ENCODE measurements at regions not wholly inside any gene's neighbourhood (a gene's known extent, or its start where the extent isn't known, plus 50 kb on each side); places are given as distances from the start of the nearest gene placed in this dataset.
"Not testable (repeated sequence)": the region's sequence is repeated elsewhere in the genome, so short reads cannot be mapped to it uniquely, and the experiment has no call there.

DNA sequence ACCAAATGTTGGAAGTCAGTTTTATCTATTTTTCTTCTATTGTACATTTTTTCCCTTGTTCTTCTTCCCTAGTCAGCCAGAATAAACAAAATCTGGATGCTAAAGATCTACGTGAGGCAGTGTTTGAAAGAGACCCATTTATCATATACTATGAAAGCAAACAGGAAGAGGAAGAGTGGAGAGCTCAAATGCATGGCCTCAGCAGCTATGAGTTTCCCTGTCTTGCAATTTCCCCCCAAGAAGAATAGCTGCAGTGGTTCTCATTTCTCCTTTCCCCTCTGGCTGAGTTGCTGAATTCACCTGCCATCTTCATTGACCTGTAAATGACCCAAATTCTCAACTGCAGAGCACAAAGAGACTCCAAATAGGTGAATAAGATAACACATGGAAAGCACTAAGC is 347.1 kb upstream of the NRP1 start:
- DNase-seq, result no peak

DNA sequence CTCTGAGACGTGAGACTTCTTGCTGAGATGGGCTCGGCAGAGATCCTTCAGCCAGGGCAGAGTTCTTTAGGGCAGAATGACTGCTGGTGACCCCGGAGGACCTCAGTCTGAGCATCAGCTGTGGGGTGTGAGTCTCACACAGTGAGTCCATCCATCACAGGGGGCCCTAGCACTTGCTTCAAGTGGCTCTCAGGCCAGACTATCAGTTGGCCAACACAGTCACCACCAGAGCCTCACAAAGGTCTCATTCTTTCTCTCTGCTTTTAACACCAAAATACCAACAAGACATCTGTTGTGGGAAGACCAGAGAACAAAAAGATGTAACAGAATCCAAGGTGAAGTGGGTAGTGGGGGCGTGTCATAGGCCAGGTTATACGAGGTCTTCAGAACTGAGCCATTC is 345.6 kb upstream of the NRP1 start:
- DNase-seq, result no peak

DNA sequence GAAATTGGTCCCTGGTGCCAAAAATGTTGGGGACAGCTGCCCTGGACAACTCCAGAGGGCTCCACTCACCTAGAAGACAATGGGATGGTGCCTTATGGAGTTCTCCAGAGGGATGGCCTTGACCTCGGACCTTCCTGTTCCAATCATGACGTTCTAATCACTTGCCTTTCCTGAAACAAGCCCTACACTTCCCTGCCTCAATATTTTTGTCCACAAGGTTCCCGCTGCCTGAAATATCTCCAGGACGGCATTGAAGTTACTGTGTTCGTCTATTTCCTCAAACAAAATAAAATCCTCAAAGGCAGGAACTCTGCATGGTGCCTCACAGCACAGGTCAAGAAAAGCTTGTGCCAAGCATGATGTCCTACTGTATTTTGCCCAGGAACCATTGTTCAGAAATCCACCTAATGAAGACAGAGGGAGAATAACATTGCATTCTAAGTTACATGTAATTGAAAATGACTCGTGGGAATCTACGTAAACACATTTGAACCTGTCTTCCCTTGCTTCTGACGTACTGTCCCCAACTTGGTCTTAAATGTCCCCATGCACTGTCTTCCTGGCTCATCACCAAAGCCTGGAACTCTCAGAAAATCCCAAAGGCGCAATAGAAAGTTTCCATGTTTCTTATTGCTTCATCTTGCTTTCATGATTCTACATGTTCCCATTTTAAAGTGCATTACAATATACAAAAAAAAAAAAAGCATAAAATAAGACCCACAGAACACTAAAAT is 342.3 kb upstream of the NRP1 start:
- no peak for DNase-seq

DNA sequence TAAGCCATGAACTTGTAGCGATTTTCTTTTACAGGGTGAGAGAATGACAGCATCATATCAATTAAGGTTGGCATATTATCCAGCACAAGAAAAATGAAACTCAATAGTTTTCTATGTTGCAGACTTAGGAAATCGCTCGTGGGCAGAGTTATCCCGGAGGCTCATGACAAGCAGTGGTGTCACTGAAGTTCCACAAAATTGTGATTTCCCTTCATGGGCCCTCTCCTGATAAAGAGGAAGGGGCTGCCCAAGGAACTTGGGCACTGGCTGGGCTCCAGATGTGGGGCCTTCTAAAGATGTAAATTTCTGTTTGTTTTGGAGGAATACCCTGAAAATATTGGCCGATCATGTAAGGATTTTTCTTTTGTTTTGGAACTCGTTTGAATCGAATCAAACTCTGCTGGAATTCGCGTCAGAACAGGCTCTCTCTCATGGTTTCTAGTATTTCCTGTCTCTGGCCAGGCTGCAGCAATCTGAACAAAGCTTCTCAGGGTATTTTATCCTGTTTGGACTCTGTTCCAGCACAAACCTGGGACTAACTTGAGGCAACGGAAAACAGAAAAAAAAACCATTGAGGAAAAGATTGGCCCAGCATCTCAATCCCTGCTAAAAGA is 340.6 kb upstream of the NRP1 start:
- no peak for DNase-seq

DNA sequence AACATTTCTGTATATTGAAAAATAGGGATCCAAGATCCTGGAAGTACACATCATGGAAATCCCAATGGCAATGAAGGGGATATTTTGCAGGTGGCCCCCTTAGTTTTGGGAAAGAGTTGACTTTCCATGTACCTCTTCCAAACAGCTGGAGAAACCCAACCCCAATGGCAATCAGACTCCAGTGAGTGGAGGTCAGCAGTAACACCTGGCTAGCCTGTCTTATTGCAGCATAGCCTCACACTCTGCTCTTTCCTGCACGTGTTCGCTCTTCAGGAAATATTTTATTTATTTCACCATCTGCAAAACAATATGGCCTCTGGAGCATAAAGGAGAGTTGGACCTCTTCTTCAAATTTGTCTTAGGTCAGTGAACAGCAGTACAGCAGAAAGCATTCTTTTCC is 340.0 kb upstream of the NRP1 start:
- no peak for DNase-seq

DNA sequence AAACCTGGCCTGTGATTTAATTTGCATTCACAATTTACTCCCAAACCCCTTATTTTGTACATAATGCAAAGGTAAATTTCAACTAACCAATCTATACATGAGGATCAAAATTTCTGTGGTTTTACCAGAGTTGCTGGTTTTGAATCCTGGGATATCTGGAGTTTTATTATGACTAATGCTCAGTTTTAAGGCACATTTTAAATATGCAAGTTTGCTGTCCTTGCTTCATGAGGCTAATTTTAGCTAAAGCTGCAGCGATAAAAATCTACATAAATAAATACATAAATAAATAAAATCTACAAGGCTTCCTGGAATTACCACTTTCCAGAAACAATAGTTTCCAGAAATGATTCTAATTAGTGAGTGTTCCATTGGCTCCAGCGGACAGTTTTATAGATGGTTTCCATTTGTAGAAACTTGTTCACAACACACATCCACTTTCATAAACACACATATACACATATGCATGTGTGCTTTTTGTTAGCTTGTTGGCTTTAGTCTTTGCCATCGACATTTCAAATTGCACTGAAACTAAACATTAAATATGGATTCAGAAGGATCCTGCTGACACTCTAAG is 339.5 kb upstream of the NRP1 start:
- DNase-seq, result no peak

DNA sequence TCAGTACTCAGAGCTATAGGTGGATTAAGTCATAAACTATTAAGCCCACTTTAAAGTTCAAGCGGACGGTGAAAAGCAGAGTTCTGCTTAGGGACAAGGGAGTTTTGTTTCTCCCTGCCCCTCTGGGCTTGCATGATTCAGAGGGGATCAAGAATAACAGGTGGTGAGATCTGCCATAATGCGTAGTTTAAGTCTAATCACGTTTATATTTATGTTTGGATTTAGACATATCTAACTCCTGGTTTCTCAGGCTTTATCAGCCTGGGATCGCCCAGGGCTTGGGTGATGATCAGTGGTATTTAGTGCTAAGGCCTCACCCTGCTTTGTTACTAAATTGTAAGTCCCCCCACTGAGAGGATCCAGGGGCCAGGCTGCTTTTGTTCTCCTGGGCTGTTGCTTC is 335.4 kb upstream of the NRP1 start:
- DNase-seq, result no peak

DNA sequence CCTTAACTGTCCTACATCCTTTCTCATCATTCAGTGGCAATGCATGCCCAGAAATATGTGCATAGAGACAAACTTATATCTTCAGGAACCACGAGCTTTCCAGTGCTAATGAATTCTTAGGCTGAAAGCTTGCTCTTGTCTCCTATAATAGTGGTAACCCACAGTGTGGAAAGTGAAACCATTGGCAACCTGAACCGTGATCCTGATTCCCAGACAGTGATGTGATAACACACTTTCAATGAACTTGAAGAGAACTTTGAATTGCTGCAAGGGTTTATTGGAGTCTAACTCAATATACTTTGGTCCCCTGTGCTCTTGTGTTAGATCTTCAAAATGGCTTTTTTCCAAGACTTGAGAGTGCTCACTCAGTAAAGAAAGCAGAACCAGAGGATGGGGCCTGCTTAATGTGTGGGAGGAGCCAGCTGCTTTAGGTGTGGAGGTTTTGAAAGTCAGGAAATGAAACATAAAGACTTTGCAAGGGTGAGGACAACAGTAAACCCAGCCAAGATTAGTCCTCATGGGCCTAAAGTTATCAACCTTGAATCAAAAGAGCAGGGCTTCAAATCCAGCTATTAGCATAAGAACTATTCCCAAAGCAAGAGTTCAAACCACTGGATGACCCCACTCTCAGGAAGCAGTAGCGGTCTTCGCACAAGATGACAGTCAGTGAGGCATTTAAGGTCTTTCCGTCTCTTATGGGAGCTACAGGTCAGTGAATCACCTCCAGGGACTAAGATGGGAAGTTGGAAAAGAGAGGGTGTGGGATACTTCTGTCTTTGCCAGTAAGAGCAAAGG is 332.4 kb upstream of the NRP1 start:
- DNase-seq, result no peak

DNA sequence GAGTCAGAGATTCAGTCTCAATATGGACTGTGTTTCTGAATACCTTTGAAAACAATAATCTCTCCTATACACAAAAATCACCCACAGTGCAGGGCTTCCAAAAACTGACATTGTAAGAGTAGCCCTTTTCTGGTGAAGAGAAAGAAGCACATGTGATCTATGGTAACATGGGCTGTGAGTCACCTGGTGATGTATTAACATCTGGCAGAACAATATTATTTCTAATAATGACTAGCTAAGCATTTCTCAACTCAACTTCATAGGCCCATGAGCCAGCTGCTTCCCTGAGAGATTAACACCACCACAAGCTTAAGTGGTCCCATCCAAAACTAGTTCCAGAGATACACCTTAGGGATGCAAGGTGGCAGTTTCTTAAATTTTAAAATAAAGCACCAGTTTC is 331.0 kb upstream of the NRP1 start:
- DNase-seq, result no peak

DNA sequence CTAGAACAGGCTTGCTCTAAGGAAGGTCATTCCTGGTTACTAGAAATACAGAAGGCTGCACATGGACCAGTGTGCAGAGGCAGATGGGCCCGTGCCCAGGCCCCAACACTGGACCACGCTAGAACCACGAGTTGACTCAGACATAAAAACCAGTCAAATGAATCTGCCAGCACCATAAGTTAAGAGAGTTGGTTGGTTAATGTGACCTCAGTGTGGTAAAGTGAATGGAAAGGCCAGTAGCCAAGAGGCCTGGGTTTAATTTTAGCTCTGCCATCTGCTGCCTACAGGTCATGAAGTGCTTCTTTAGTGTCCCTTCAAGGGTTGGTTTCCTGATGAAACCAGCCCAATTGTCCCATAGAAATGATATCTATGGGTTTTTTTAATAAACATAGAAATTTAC is 329.6 kb upstream of the NRP1 start:
- no peak for DNase-seq

DNA sequence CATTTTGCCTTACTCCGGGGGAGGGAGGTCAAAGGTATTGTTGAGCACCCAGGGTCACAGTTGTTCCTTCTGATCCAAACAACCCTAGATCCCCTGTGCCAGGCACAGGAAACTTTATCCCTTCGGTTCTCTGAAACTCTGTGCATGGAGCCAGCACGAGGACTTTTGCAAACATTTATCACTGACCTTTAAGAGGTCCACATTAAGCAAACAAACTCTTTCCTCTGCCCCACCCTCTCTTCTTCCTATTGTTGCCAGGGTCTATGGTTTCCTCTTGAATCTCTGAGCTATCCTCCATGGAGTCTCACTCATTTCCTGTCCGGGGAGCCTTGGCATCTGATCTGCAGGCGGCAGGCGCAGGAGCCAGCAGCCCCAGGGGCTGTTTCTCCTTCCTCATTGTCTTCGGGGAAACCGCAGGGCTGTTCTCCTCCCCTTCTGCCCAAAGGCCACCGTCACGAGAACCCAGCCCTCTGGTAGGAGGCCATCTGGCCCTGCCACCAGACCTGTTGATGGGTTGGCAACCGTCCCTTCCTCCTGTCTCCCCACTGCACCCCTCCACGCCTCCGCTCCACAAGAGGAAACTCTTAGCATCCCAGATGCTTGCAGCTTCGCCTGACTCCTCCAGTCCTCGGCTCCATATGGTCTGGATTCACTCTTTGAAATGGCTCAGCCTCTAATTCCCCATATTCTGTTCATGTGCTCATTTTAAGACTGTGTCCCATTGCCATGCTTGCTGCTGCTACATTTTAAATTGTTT is 327.3 kb upstream of the NRP1 start:
- no peak for DNase-seq

DNA sequence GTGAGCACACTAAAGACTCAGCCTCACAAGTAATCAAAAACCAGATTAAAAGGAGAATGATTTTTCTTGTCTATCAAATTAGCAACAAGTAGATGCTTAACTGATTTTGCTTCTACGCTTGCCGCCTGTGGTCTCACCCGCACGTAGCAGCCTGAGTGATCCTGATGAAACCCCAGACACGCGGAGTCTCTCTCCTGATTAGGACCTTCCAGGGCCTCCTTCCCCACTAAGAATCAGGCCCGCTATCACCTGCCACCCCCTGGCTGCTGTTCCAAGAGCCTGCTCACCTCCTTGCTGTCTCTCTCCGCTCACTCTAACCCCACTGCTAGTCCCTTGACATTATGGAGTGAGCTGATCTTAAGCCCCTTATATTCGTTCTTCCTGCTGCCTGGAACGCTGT is 325.9 kb upstream of the NRP1 start:
- DNase-seq, result no peak

DNA sequence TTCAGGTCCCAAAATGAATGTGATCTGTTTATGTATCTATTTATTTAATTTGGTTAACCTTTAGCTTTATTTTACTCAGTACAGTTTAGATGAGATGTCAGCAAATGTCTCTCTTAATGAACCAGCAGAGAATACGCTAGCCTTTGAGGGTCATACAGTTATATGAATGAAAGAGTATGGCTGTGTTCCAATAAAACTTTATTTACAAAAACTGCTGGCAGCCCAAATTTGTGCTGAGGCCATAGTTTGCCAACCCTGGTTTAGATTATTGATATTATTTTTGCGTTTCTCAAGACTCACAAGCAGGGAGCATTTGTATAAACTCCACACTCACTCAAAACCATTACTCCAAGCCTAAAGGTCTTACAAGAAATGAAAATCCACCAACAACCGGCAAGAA is 323.4 kb upstream of the NRP1 start:
- no peak for DNase-seq

DNA sequence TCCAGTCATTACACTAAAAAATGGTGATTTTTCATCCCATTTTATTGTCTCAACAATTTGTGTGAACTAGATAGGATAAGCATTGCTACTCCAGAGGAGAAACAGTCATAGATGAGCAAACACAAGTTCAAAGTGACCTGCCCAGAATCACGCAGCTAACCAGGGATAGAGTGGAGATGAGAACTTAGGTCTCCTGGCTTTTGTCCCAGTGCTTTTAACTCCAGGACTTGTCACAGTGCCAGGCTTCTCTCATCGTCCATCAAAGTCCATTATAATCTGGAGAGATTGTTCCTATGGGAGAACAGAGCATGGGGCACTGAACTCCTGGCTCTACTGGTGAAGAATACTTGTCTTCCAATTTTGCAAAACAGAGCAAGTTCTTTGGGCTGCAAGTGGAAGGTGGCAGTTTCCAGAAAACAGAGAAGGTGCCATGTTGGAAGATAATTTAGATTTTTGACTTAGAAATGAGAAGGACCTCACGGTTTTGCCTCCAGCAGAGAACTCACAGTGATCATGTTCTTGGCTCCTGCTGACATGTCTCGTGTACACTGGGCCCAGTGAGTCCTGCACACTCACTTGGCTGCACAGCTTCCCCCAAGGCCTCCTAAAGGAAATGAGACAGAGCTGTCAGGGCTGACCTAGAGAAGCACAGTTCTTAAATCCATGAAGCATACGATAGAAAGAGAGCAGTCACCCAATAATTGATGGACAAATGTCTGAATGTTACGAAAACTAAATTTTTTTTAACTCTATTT is 322.9 kb upstream of the NRP1 start:
- DNase-seq, result no peak

DNA sequence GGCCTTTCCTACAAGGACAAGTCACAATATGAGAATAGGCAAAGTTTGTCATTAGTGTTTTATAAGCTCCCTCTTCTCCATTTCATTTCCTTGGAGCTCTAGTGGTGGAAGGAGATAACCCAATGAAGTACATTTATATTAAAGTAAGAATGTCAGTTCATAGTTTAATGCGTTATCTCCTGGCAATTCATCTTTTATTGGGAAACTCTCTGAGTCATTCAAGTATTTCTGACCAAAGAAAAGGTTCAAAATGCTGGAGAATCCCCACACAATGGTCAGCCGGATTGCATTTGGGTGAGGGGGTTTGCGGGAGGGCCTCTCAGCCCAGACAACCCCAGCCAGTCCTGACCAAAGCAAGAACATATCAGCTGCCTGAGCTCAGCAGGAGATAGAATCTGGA is 321.5 kb upstream of the NRP1 start:
- no peak for DNase-seq

DNA sequence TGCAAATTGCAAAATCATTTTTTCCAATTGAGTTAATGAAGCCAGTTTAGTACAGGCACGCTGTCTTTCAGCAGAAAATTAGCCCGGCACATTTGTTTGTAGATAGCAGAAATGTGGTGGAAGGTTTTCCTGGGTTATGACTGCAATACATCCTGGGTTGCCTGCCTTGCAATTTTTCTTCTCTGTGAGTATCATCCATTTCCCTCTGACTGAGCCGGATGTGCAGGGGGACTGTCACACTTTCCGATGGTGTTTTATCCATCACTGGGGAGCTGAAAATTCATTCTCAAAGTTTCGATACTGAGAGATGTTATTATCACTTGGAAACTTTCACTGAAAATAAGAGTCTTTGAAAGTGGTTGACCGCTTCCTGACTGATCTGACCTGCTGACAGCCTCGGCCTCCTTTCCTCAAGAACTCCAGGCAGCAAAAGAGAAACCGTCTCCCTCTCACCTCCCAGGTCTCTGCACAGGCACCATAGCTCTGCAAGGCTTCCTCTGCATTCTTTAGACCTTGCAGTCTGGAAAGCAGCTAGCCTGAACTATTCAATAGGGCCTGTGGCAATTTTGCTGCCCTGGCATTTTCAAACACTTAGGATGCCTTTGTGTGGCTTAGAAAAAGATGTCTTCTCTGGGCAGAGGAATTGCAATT is 320.8 kb upstream of the NRP1 start:
- no peak for DNase-seq

DNA sequence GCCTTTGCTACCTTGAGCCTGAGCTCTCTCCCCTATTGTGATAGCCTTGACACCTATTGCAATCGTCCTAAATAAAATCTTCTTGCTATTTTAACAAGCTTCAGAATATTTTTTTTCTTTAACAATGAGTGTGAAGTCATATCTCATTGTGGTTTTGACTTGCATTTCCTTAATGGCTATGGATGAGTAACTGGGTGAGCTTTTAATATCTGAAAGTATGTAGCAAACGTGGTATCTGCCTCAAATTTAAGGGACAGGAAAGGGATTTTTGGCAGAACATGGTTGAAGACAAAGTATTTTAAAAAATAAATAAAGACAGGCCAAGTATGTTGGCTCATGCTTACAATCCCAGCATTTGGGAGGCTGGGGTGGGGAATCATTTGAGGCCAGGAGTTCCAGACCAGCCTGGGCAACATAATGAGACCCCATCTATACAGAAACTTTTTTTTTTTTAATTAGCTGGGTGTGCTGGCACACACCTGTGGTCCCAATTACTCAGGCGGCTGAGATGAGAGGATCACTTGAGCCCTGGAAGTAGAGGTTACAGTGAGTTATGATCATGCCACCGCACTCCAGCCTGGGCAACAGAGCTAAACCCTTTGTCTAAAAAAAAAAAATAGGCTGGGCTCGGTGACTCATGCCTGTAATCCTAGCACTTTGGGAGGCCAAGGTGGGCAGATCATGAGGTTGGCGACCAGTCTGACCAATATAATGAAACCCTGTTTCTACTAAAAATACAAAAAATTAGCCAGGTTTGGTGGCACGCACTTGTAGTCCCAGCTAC is 319.3 kb upstream of the NRP1 start:
- no peak for DNase-seq

DNA sequence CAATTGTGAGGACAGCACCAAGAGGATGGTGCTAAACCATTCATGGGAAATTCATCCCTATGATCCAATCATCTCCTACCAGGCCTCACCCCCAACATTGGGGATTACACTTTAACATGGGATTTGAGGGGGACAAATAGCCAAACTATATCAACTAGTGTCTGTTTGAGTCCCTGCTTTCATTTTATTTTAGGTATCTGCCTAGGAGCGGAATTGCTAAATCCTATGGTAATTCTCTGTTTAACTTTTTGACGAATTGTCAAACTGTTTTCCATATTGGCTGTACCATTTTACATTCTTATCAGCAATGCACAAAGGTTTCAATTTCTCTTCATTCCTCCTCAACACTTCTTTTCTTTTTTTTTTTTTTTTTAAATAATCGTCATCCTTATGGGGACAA is 318.4 kb upstream of the NRP1 start:
- DNase-seq, result no peak

DNA sequence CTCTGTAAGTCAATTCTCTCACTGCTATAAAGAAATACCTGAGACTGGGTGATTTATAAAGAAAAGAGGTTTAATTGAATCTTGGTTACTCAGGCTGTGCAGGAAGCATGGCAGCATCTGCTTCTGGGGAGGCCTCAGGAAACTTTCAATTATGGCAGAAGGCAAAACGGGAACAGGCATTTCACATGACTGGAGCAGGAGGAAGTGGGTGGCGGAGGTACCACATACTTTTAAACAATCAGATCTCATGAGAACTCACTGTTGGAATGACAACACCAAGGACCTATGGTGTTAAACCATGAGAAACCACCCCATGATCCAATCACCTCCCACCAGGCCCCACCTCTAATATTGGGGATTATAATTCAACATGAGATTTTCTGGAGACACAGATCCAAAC is 315.7 kb upstream of the NRP1 start:
- DNase-seq, result not testable (repeated sequence)

DNA sequence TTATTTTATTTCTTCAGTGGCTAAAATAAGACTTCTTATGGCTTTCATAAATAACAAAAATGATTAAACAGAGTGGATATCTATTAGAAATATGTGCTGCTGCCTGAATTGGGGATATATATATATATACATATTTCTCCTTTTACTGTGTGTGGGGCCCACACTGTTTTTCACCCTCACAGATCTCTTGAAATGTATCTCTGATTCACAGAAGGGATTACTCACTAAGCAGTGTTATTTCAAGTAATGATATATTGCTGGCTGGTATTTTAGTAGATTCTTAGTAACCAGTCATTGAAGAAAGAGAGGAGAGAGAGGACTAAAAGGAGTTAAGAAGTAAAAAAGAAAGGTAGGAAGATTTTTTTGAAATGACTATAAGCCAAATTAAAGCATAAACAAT is 308.6 kb upstream of the NRP1 start:
- no peak for DNase-seq

DNA sequence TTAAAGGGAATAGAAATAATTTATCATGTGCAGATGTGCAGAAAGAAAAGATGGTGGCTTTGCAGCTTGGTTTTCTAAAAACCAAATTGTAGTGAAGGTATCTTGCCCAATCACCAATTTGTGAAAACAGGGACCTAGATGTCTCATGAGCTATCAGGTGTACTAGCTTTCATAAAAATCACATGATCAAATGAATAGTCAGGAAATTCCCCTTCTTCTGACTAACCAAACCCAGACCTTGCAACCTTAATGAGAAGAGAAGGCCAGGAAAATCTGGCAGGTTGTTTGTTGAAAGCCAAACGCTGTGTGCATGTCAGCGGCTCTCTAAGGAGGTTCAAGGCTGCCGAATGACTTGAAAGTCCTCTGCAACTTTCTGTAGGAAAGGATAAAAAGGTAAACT is 304.4 kb upstream of the NRP1 start:
- DNase-seq, result no peak

All from stimulated activated naive CD4-positive, alpha-beta T cell treated with Interleukin-2 at 50 U/mL for 16 hours (primary cell).